ENCODE measurements at regions not wholly inside any gene's neighbourhood (a gene's known extent, or its start where the extent isn't known, plus 50 kb on each side); places are given as distances from the start of the nearest gene placed in this dataset.
"Not testable (repeated sequence)": the region's sequence is repeated elsewhere in the genome, so short reads cannot be mapped to it uniquely, and the experiment has no call there.

GRCh38 chr2:133993160-133993559 is 260.7 kb upstream of the MGAT5 start:
- DNase-seq (ENCODE audit: low read depth in 2 of 2): no peak
- TF ChIP-seq CTCF (conservative IDR thresholded peaks at IDR 0.05 in 1 of 2, IDR thresholded peaks at IDR 0.05 in 1 of 2; ENCODE audit: low read depth in 1 of 2, low read length in 2 of 2) (no peak), EZH2 (IDR thresholded peaks at IDR 0.05; ENCODE audit: low read length, missing control alignments) (no peak)

GRCh38 chr2:133998726-133999125 is 255.1 kb upstream of the MGAT5 start:
- H2AFZ ChIP-seq (ENCODE audit: low read length); H3K27ac ChIP-seq (ENCODE audit: insufficient read depth, low read length); H3K79me2 ChIP-seq (ENCODE audit: control insufficient read depth, insufficient read depth, low read length); H4K20me1 ChIP-seq (ENCODE audit: control insufficient read depth, extremely low read depth, insufficient read depth, low read length); H3K27me3 ChIP-seq (ENCODE audit: control insufficient read depth, insufficient read depth, low read length); H3K4me3 ChIP-seq (replicated peaks in 1 of 4; ENCODE audit: control extremely low read depth in 1 of 4, insufficient read depth in 1 of 4, low read depth in 3 of 4, low read length in 4 of 4); H3K9ac ChIP-seq (ENCODE audit: insufficient read depth, low read length); H3K9me3 ChIP-seq (ENCODE audit: control insufficient read depth, insufficient read depth, low read depth, low read length); H3K4me2 ChIP-seq (ENCODE audit: extremely low read depth, insufficient read depth, low read length); DNase-seq (ENCODE audit: low read depth in 2 of 2); H3K36me3 ChIP-seq (ENCODE audit: control insufficient read depth, insufficient read depth, low read length); H3K4me1 ChIP-seq (ENCODE audit: control insufficient read depth, extremely low read depth, insufficient read depth, low read length): not testable (repeated sequence)

More at GRCh38 chr2:133993160-133993559, 260.7 kb upstream of the MGAT5 start:
- Histone ChIP-seq H3K79me2 (ENCODE audit: control insufficient read depth, insufficient read depth, low read length) (no peaks in the 10 kb centered on the region), H3K4me2 (ENCODE audit: extremely low read depth, insufficient read depth, low read length) (no peak overlapping the region), H4K20me1 (ENCODE audit: control insufficient read depth, extremely low read depth, insufficient read depth, low read length) (no peaks in the 10 kb centered on the region), H2AFZ (ENCODE audit: low read length) (peak overlapping the region; percentile 23), H3K9ac (ENCODE audit: insufficient read depth, low read length) (no peak overlapping the region), H3K27me3 (ENCODE audit: control insufficient read depth, insufficient read depth, low read length) (no peaks in the 10 kb centered on the region), H3K36me3 (ENCODE audit: control insufficient read depth, insufficient read depth, low read length) (no peaks in the 10 kb centered on the region), H3K4me1 (ENCODE audit: control insufficient read depth, extremely low read depth, insufficient read depth, low read length) (no peaks in the 10 kb centered on the region), H3K9me3 (ENCODE audit: control insufficient read depth, insufficient read depth, low read depth, low read length) (no peaks in the 10 kb centered on the region), H3K27ac (ENCODE audit: insufficient read depth, low read length) (no peak overlapping the region), H3K4me3 (replicated peaks in 1 of 4; ENCODE audit: control extremely low read depth in 1 of 4, insufficient read depth in 1 of 4, low read depth in 3 of 4, low read length in 4 of 4) (no peak overlapping the region)

DNA sequence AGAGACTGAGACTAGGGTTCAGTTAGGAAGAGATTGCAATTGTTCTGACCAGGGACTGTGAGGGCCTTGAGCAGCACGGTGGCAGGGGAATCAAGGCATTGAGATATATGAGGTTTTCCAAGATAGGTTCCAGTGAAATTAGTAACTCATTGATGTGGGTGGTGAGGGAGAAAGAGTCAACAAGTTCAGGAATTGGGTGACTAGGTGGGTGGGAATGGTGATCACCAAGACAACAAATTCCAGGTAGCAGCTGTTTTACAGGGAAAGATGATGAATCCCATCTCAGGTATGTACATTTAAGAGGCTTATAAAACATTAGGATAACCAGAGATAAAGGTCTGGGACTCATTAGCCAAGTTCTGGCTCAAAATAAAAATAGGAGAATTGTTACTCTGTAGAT is 251.5 kb upstream of the MGAT5 start:
- Histone ChIP-seq H3K4me2 (ENCODE audit: extremely low read depth, insufficient read depth, low read length) (no peak overlapping the region), H3K9me3 (ENCODE audit: control insufficient read depth, insufficient read depth, low read depth, low read length) (no peaks in the 10 kb centered on the region), H3K27ac (ENCODE audit: insufficient read depth, low read length) (no peak overlapping the region), H3K79me2 (ENCODE audit: control insufficient read depth, insufficient read depth, low read length) (no peaks in the 10 kb centered on the region), H3K36me3 (ENCODE audit: control insufficient read depth, insufficient read depth, low read length) (no peaks in the 10 kb centered on the region), H4K20me1 (ENCODE audit: control insufficient read depth, extremely low read depth, insufficient read depth, low read length) (no peaks in the 10 kb centered on the region), H2AFZ (ENCODE audit: low read length) (no peak overlapping the region), H3K4me1 (ENCODE audit: control insufficient read depth, extremely low read depth, insufficient read depth, low read length) (no peaks in the 10 kb centered on the region), H3K27me3 (ENCODE audit: control insufficient read depth, insufficient read depth, low read length) (no peaks in the 10 kb centered on the region), H3K4me3 (replicated peaks in 1 of 4; ENCODE audit: control extremely low read depth in 1 of 4, insufficient read depth in 1 of 4, low read depth in 3 of 4, low read length in 4 of 4) (no peak overlapping the region), H3K9ac (ENCODE audit: insufficient read depth, low read length) (no peak overlapping the region)
- TF ChIP-seq CTCF (conservative IDR thresholded peaks at IDR 0.05 in 1 of 2, IDR thresholded peaks at IDR 0.05 in 1 of 2; ENCODE audit: low read depth in 1 of 2, low read length in 2 of 2) (no peak), EZH2 (IDR thresholded peaks at IDR 0.05; ENCODE audit: low read length, missing control alignments) (no peak)
- DNase-seq (ENCODE audit: low read depth in 2 of 2): peak in 1 of 2 donors; percentile 19
